Activated CD4-positive, CD25-positive, alpha-beta regulatory T cell (primary cell): ENCODE measurements at regions not wholly inside any gene's neighbourhood (a gene's known extent, or its start where the extent isn't known, plus 50 kb on each side); places are given as distances from the start of the nearest gene placed in this dataset.

Source experiments
- DNase-seq, 4 experiments: peaks; one replicate each; lab custom pipeline; 2025; lab: John Stamatoyannopoulos, UW

DNA sequence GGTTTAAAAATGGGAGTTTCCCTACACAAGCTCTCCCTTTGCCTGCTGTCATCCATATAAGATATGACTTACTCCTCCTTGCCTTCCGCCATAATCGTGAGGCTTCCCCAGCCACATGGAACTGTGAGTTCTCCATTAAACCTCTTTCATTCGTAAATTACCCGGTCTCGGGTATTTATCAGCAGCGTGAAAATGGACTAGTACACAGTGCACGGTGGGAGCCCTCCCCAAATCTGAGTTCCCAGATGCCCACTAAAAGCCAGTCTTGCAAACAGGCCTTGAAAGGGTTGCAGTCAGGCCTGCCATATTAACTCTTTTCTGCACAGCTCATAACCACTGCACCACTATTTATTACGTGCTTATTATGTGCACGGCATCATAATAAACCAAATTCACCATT lies 400.9 kb downstream of the PRDM2 start:
- no peak for DNase-seq

DNA sequence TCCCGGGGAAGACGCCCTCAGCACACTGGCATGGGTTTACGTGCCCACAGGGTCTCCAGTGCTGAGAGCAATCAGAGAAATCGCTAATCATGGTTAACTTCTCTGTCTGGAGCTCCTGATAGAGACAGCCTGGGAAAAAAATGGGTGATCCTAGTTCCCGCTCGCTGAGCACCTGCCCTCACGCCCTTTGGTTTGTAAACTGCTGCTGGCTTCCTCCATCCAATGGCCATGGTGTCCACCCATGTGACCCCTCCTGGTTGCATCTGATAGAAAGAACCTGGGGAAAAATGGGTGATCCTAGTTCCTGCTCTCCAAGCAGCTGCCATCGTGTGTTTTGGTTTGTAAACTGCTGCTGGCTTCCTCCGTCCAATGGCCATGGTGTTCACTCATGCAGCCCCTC lies 402.2 kb downstream of the PRDM2 start:
- DNase-seq, result no peak

DNA sequence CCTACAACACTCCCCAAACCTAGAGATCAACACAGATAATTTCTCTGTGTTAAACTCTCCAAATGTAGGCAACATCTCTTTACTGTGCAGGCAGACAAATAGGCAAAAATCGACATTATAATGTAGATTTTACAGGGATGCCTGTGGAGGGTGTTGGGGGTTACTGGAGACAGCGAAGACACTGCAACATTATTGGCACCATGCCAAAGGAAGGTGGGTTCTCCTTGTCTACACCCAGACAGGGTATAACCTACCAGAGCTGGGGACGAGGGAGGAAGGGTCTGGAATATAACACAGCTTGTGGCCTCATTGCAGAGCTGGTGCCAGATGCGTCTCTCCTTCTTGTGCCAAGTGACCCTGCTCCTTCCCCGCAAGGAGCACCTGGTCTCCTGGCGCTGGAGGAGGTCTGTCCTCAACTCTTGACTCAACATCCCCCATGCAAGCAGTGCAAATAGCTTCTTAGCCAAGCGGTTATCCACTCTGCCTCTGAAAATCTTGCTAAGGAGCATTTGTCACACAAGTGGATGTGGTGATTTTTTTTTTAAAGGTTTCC lies 404.0 kb downstream of the PRDM2 start:
- no peak for DNase-seq

DNA sequence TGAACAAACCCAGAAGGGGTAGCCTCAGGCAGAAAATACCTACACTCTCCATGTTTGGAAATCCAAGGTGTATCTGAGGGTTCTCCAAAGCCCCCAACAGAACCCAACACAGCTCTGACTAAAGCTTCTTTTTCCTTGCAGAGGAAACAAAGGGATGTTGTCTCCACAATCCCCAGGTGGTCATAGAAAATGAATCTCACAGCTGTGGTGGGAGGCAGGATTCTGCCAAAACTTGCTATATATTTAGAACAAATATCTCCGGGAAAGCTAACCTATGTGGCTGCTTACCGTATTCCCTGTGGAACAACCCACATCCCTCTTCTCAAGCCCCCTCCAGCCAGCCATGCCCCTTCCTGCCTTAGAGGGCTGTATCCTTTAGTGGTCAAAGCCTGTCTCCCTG lies 406.1 kb downstream of the PRDM2 start:
- DNase-seq, result no peak

DNA sequence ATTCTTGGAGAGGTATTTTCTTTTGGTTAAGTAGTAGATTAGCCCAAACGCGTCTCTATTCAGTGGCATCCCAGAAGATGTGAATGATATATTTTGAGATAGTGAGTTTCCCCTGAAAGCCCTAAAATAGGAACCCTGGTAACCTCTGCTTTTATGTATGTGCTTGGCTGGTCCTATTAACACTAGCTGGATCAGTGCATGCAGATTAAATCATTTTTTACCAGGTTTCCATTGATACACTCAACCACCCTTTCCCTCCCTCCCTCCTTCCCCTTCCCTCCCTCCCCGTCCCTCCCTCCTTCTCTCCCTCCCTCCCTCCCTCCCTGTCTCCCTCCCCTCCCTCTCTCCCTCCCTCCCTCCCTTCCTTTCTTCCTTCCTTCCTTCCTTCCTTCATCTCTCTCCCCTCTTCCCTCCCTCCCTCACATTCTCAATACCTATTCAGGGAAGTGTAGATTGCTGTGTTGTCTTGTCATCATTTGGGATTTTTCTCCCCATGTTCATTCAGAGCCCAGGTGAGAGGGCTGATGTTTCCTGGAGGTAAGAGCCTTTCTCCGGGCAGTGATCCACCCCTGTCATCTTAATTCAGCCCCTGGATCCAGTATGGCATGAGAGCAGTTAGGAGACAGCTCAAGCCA lies 406.8 kb downstream of the PRDM2 start:
- DNase-seq, result no peak

GRCh38 chr1:14108356-14109275 lies 408.6 kb downstream of the PRDM2 start:
- no peak for DNase-seq

- no peak for DNase-seq
Observed at GRCh38 chr1:14109276-14109635, 409.3 kb downstream of the PRDM2 start.

- no peak for DNase-seq
Observed at GRCh38 chr1:14110040-14110439, 410.1 kb downstream of the PRDM2 start.

DNA sequence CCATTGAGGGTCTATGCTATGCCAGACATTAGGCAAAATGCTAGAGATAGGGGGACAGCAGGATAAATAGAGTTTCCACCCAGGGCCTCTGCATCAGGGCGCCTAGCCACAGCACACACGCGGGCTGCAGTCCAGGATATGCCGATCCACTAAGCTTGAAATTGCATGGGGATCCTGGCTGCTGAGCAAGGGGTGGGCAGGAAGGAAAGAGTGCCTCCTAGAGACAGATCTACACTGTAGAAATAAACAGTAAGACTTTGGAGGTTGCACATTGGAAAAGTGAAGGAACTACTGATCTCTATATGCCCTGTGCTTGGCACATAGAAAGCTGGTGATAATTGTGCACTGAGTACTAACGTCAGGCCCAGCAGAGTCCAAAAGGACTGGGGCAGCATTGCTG lies 411.1 kb downstream of the PRDM2 start:
- no peak for DNase-seq

- DNase-seq, result no peak
Observed at GRCh38 chr1:14112613-14113012, 412.6 kb downstream of the PRDM2 start.

GRCh38 chr1:14113271-14113670 lies 413.3 kb downstream of the PRDM2 start:
- DNase-seq, result no peak

DNA sequence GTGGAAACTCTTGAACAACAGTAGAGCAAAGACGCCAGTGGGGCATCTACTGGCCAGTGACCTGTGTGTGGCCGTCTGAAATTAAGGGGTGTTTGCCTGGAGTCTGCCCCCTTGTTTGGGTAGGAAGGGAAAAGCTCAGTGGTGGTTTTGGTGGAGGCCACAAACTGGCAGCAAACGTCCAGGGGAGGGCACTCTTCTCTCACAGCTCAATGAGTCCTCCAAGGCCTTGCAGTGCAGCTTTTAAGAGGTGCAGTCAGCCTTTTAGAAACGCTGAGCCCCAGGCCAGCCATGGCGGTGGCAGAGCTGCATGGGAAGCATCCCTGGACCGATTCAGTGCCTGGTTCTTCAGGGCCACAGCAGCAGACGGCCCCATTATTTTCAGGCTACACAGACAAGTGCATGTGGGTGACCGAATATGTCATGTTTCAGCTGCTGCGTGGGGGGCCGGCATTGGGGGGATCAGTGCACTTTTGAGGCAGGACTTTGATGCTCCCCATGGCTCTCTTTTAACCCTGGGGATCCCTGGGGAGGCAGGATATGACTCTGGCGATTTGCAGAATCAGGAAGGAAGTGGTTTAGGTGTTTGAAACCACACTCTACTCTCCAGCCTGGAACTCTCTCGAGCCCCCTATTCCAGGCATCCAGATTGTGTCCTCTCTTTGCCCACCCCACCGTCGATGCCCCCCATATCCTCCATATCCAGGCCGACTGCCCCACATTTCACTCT lies 414.0 kb downstream of the PRDM2 start:
- DNase-seq, result no peak

- DNase-seq, result no peak
Observed at GRCh38 chr1:14115976-14116375, 416.0 kb downstream of the PRDM2 start.

GRCh38 chr1:14117700-14118099 lies 417.7 kb downstream of the PRDM2 start:
- DNase-seq, result no peak

DNA sequence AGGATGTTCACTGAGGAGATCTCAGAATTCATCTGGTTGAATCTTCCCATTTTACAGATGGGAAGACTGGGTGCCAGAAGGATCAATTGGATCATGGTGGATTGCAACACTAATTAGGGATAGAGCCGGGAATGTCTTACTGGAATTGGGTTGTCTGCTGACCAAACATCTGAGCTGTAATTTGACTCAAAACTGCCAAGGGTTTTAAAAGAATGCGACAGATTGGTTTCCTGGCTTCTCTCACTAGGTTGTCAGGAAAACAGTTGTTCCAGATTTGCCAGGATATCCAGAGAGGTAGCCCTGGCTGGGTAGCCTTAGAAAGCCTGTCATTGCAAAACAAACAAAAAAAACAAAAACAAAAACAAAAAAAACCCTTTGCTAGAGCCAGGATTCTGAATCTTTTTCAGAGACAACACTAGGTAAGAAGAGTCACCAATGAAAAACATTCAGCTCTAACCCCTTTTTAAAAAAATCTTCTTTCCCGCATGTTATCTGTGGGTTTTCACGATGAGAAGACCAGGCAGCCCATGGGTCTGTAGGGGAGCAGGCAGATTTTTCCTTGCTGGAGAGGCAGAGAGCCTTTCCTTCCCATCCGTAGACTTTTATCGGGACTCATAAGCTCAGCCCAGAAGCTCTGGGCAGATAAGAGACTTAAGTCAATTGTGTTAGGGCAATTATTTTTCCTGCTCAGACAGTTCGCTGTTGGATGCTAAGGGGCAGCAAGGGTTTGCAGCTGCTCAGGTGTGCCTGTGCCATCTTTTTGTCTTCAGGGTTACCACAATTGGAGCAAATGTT lies 418.9 kb downstream of the PRDM2 start:
- no peak for DNase-seq

GRCh38 chr1:14120895-14121294 lies 420.9 kb downstream of the PRDM2 start:
- DNase-seq, result no peak

GRCh38 chr1:14128096-14128495 lies 428.1 kb downstream of the PRDM2 start:
- DNase-seq, result no peak

DNA sequence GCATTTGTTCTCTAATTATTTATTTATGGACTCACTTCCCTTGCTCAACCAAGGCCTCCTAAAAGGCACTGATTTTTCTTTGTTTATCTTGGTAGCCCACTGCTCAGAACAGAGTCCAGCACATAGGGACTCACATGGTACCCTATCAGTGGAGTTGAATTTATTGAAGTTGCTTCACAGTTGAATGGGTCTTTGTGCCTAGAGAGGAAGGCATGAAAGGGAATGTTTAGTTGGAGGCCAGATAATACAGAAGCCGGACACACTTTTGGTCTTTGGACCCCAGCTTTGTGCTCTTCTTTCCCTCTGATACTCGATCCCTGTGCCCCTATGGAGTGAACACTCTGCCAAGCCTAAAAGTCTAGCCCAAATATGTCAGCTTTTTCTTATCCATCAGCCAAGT lies 429.0 kb downstream of the PRDM2 start:
- no peak for DNase-seq

DNA sequence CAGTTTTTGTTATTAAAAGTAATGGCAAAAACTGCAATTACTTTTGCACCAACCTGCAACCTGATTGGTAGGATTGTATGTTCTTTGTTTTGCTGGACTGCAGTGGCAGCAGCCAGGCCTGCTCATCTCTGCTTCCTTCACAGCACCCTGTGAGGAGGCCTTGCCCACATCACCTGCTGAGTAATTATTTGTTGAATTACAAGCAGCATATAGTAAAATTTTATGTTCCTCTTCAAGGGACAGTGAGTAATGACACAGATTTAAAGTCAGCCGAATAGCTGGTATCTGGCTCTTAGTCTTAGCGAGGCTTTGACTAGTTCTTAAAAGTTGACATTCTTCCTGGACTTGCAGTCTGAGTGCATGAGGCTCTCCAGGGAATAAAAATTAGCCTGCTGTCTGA lies 435.1 kb downstream of the PRDM2 start:
- no peak for DNase-seq

DNA sequence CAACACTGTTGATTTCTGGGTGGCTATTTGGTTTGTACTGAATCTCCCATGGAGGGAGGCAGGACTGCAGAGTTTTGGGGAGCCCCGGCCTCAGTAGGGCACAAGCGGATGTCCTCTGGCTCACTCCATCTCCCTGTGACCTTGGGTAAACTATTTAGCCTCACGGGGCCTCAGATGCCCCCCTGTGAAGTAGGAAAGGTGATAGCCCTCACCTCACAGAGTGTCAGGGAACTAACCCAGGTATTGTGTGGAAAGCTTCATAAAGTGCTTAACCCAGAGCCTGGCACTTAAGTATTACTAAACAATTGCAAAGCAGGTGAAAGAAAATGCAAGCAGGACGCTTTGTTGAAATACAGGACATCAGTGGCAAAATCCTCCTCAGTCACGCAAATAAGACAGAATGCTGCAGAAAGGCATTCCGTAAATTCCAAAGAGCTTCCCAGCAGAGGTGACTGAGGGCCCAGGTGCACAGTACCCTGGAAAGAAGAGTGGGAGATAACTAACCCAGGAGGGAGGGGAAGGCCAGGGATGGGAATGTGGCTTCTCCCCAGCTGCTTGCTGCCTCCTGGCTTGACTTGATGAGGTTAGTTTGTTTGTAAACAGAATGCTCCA lies 436.3 kb downstream of the PRDM2 start:
- no peak for DNase-seq

GRCh38 chr1:14136881-14137280 lies 436.9 kb downstream of the PRDM2 start:
- no peak for DNase-seq
